ENCODE measurements at regions not wholly inside any gene's neighbourhood (a gene's known extent, or its start where the extent isn't known, plus 50 kb on each side); places are given as distances from the start of the nearest gene placed in this dataset.
"Not testable (repeated sequence)": the region's sequence is repeated elsewhere in the genome, so short reads cannot be mapped to it uniquely, and the experiment has no call there.

- no peak for DNase-seq
- in situ Hi-C loops (cut with HindIII; ENCODE audit: low pct_ligation_motif_present, low pct_unique_long_range_greater_than_20kb, low sequenced_read_pairs) = no loop called here
Observed at GRCh38 chr18:29378651-29379136, 1201.8 kb upstream of the CDH2 start.

- in situ Hi-C loops (cut with HindIII; ENCODE audit: low pct_ligation_motif_present, low pct_unique_long_range_greater_than_20kb, low sequenced_read_pairs) = no loop called here
- DNase-seq = no peak
Observed at GRCh38 chr18:29377346-29377745, 1200.4 kb upstream of the CDH2 start.

GRCh38 chr18:29373000-29373399, 1196.1 kb upstream of the CDH2 start:
- no peak for DNase-seq
- in situ Hi-C loops (cut with HindIII; ENCODE audit: low pct_ligation_motif_present, low pct_unique_long_range_greater_than_20kb, low sequenced_read_pairs) = no loop called here

- DNase-seq = no peak
- in situ Hi-C loops (cut with HindIII; ENCODE audit: low pct_ligation_motif_present, low pct_unique_long_range_greater_than_20kb, low sequenced_read_pairs) = no loop called here
Observed at GRCh38 chr18:29361843-29362242, 1184.9 kb upstream of the CDH2 start.

GRCh38 chr18:29360659-29361058, 1183.7 kb upstream of the CDH2 start:
- DNase-seq; in situ Hi-C loops (cut with HindIII; ENCODE audit: low pct_ligation_motif_present, low pct_unique_long_range_greater_than_20kb, low sequenced_read_pairs): not testable (repeated sequence)

GRCh38 chr18:29359222-29359621, 1182.3 kb upstream of the CDH2 start:
- in situ Hi-C loops (cut with HindIII; ENCODE audit: low pct_ligation_motif_present, low pct_unique_long_range_greater_than_20kb, low sequenced_read_pairs); DNase-seq: not testable (repeated sequence)

- no peak for DNase-seq
- in situ Hi-C loops (cut with HindIII; ENCODE audit: low pct_ligation_motif_present, low pct_unique_long_range_greater_than_20kb, low sequenced_read_pairs) = no loop called here
Observed at GRCh38 chr18:29351171-29351570, 1174.2 kb upstream of the CDH2 start.

- no peak for DNase-seq
- in situ Hi-C loops (cut with HindIII; ENCODE audit: low pct_ligation_motif_present, low pct_unique_long_range_greater_than_20kb, low sequenced_read_pairs) = no loop called here
Observed at GRCh38 chr18:29328932-29329331, 1152.0 kb upstream of the CDH2 start.

GRCh38 chr18:29326214-29326613, 1149.3 kb upstream of the CDH2 start:
- in situ Hi-C loops (cut with HindIII; ENCODE audit: low pct_ligation_motif_present, low pct_unique_long_range_greater_than_20kb, low sequenced_read_pairs) = no loop called here
- DNase-seq = no peak

GRCh38 chr18:29321561-29321960, 1144.6 kb upstream of the CDH2 start:
- no peak for DNase-seq

GRCh38 chr18:29313312-29313711, 1136.4 kb upstream of the CDH2 start:
- in situ Hi-C loops (cut with HindIII; ENCODE audit: low pct_ligation_motif_present, low pct_unique_long_range_greater_than_20kb, low sequenced_read_pairs) = no loop called here
- DNase-seq = no peak

More at GRCh38 chr18:29321561-29321960, 1144.6 kb upstream of the CDH2 start:
- in situ Hi-C loops (cut with HindIII; ENCODE audit: low pct_ligation_motif_present, low pct_unique_long_range_greater_than_20kb, low sequenced_read_pairs) = no loop called here

GRCh38 chr18:29311580-29311979, 1134.7 kb upstream of the CDH2 start:
- in situ Hi-C loops (cut with HindIII; ENCODE audit: low pct_ligation_motif_present, low pct_unique_long_range_greater_than_20kb, low sequenced_read_pairs) = no loop called here
- no peak for DNase-seq

- in situ Hi-C loops (cut with HindIII; ENCODE audit: low pct_ligation_motif_present, low pct_unique_long_range_greater_than_20kb, low sequenced_read_pairs) = no loop called here
Observed at GRCh38 chr18:29309366-29309765, 1132.4 kb upstream of the CDH2 start.

GRCh38 chr18:29307982-29308381, 1131.1 kb upstream of the CDH2 start:
- no peak for DNase-seq
- in situ Hi-C loops (cut with HindIII; ENCODE audit: low pct_ligation_motif_present, low pct_unique_long_range_greater_than_20kb, low sequenced_read_pairs) = no loop called here

More at GRCh38 chr18:29309366-29309765, 1132.4 kb upstream of the CDH2 start:
- no peak for DNase-seq

GRCh38 chr18:29307231-29307630, 1130.3 kb upstream of the CDH2 start:
- in situ Hi-C loops (cut with HindIII; ENCODE audit: low pct_ligation_motif_present, low pct_unique_long_range_greater_than_20kb, low sequenced_read_pairs) = no loop called here

GRCh38 chr18:29305516-29305915, 1128.6 kb upstream of the CDH2 start:
- in situ Hi-C loops (cut with HindIII; ENCODE audit: low pct_ligation_motif_present, low pct_unique_long_range_greater_than_20kb, low sequenced_read_pairs) = no loop called here
- DNase-seq = no peak

More at GRCh38 chr18:29307231-29307630, 1130.3 kb upstream of the CDH2 start:
- DNase-seq = no peak

- no peak for DNase-seq
- in situ Hi-C loops (cut with HindIII; ENCODE audit: low pct_ligation_motif_present, low pct_unique_long_range_greater_than_20kb, low sequenced_read_pairs) = no loop called here
Observed at GRCh38 chr18:29301048-29301447, 1124.1 kb upstream of the CDH2 start.

- in situ Hi-C loops (cut with HindIII; ENCODE audit: low pct_ligation_motif_present, low pct_unique_long_range_greater_than_20kb, low sequenced_read_pairs) = no loop called here
Observed at GRCh38 chr18:29285471-29285870, 1108.5 kb upstream of the CDH2 start.

GRCh38 chr18:29271501-29271900, 1094.6 kb upstream of the CDH2 start:
- in situ Hi-C loops (cut with HindIII; ENCODE audit: low pct_ligation_motif_present, low pct_unique_long_range_greater_than_20kb, low sequenced_read_pairs) = no loop called here
- DNase-seq = no peak

More at GRCh38 chr18:29285471-29285870, 1108.5 kb upstream of the CDH2 start:
- DNase-seq = no peak

- no peak for DNase-seq
- in situ Hi-C loops (cut with HindIII; ENCODE audit: low pct_ligation_motif_present, low pct_unique_long_range_greater_than_20kb, low sequenced_read_pairs) = no loop called here
Observed at GRCh38 chr18:29259838-29260237, 1082.9 kb upstream of the CDH2 start.

GRCh38 chr18:29254123-29254522, 1077.2 kb upstream of the CDH2 start:
- DNase-seq = no peak
- in situ Hi-C loops (cut with HindIII; ENCODE audit: low pct_ligation_motif_present, low pct_unique_long_range_greater_than_20kb, low sequenced_read_pairs) = no loop called here

Data from ACHN (cell line).